H4 (cell line): ENCODE measurements at regions not wholly inside any gene's neighbourhood (a gene's known extent, or its start where the extent isn't known, plus 50 kb on each side); places are given as distances from the start of the nearest gene placed in this dataset.
"Not testable (repeated sequence)": the region's sequence is repeated elsewhere in the genome, so short reads cannot be mapped to it uniquely, and the experiment has no call there.

Source experiments
- DNase-seq: peaks from one replicate; pipeline ENCODE4 v3.0.0-alpha.2; 2015; ENCODE audit warnings: low spot score

DNA sequence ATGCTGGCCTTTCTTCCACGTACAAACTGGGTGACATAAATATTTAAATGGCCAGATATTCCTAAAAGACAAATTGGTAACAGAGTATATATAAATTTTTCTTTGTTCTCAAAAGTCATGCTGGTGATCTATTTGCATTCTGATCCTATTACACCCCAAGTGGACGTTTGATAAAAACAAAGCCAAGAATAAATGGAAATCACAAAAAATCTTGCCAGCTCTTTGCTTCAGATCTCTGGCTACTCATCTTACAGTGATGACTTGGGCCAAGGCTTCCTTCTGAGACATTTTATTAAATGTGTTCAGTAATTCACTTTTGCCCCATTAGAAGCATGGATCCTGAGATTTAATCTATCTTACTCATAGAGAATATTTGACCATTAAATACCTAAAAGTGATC, 444.3 kb upstream of the PIK3R1 start:
- no peak for DNase-seq

DNA sequence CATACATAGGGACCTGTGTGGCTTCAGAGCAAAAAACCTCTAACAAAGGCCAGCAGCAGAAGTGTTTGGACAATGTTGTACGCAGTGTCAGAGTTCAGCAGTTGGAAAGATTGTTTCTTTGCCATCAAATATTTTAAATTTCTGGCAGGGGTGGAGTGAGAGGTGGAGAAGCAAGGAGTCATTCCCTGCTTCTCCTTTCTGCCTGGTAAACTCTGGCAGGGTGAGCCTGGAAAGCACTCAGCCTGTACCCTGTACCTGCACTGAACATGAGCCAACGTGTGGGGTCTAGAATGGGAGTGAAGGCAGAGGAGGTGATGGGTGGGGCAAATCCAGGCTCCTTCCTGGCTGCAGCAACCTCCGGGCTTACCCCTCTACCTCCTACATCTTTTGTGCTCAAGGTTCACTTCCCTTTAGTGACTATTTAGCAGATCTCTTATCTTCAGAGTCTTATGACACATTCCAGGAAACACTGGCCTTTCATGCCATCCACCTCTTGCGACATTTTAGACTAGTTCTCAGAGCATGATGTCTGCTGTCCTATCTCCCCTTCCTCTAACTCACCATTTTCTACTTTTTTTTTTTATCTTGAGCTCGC, 445.0 kb upstream of the PIK3R1 start:
- DNase-seq, result peak; percentile 15

GRCh38 chr5:67765697-67766096, 449.9 kb upstream of the PIK3R1 start:
- no peak for DNase-seq

- not testable (repeated sequence) for DNase-seq
Measured at GRCh38 chr5:67757771-67758170, 457.8 kb upstream of the PIK3R1 start.

DNA sequence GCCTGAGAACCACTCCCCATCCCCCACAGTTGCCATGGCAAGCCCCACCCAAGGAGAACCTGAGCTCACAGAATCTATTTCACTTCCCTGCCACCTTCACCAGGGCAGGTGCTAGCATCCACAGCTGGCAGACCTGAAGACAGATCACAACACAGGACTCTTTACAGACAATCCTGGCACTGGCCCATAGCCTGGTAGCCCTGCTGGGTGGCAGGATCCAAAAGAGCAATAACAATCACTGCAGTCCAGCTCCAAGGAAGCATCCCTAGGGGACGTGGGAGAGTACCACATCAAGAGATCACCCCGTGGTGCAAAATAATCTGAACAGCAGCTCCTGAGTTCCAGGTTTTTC, 463.2 kb upstream of the PIK3R1 start:
- no peak for DNase-seq

- DNase-seq, result no peak
Measured at GRCh38 chr5:67748165-67748690, 467.3 kb upstream of the PIK3R1 start.

DNA sequence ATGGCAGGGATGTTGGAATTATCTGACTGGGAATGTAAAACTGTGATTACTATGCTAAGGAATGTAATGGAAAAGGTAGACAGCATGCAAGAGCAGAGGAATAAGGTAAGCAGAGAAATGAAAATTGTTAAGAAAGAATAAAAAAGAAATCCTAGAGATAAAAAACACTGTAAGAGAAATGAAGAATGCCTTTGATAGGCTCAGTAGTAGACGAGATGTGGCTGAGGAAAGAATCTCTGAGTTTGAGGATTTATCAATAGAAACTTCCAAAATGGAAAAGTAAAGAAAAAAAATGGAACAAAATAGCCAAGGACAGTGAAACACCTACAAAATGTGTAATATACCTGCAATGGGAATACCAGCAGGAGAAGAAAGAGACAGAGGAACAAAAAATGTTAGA, 468.5 kb upstream of the PIK3R1 start:
- DNase-seq, result no peak

DNA sequence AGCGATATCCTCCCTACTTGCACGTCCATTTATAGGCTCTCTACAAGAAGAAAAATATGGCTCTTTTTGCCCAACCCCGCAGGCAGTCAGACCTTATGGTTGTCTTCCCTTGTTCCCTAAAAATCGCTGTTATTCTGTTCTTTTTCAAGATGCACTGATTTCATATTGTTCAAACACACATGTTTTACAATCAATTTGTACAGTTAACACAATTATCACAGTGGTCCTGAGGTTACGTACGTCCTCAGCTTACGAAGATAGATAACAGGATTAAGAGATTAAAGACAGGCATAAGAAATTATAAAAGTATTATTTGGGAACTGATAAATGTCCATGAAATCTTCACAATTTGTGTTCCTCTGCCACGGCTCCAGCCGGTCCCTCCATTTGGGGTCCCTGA, 468.9 kb upstream of the PIK3R1 start:
- not testable (repeated sequence) for DNase-seq

GRCh38 chr5:67746103-67746502, 469.5 kb upstream of the PIK3R1 start:
- no peak for DNase-seq

DNA sequence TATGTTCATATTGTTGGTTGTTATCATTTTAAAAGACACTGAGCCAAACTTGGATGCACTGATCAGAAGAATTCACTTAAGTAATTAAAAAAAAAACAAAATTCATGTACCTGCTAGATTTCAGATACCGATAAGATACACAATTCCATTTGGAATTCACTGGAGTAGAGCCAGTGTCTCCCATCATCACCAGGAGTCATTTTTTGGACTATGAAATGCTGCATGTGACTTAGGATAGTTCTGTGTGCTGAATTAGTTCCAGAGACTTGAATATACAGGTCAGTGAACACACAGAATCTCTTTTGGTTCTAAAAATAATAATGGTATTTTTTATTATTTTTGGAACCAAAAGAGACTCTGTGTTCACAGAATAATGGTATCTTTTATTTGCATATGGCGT, 482.6 kb upstream of the PIK3R1 start:
- DNase-seq, result no peak

GRCh38 chr5:67732471-67732870, 483.1 kb upstream of the PIK3R1 start:
- DNase-seq, result no peak

- no peak for DNase-seq
Measured at GRCh38 chr5:67731886-67732285, 483.7 kb upstream of the PIK3R1 start.

DNA sequence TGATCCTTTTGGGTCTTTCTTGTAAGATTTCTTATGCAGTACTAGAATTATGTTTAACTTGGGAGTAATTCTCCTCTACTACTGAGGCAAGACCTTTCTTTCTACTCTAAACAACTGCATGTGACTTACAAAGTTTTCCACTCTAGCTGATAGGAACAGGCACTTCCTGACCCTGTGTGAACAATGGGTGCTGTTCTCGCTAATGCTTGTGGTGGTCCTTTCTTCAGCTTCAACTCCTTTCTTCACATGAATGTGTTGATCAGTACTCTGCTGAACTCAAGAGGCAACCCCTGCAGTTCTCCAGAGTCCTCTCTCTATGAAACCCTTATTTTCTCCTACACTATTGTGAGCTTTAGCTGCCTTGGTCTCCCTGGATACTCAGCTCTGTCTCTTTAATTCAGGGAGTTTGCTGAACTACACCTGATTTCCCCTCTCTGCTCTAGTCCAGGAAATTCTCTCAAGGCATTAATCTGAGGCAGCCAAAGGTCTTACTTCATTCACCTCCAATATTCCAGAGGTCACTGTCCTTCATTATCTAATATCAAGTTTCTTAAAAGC, 484.6 kb upstream of the PIK3R1 start:
- DNase-seq, result no peak

GRCh38 chr5:67728326-67728890, 487.1 kb upstream of the PIK3R1 start:
- no peak for DNase-seq

DNA sequence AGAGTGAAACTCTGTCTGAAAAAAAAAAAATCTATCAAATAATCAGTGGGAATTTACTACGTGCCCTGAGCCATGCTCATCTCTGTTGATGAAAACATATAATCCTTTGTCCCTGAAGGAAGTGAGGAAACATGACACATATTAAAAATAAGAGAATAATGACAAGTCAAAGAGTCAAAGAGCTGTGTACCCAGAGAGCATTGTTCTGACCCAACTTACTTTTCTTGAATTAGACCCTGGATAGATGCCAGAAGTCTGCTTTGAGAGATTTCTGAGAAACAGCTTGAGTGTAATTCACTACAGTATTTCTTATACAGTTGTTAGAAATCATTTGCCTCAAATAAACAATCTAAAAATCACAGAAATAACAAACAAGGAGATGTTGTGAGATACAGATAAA, 490.0 kb upstream of the PIK3R1 start:
- DNase-seq, result no peak

GRCh38 chr5:67724412-67725135, 491.0 kb upstream of the PIK3R1 start:
- DNase-seq, result no peak

DNA sequence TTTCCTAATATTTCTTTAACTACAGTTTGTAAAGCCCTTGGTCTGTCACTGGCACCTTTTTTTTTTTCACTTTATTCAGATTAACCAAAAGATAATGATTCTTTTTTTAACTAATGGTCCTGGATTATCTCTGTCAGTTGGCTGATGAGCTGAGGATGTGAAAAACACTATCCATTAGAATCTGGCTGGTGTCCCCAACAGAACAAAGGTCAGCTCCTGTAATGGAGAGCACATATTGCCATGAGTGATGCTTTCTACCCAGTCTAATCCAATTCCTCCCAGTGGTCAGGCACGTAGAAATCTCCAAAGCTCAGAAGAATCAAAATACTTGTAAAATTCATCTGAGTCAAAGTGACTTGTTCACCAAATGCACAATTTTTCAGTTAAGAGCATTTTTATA, 491.7 kb upstream of the PIK3R1 start:
- DNase-seq, result no peak

DNA sequence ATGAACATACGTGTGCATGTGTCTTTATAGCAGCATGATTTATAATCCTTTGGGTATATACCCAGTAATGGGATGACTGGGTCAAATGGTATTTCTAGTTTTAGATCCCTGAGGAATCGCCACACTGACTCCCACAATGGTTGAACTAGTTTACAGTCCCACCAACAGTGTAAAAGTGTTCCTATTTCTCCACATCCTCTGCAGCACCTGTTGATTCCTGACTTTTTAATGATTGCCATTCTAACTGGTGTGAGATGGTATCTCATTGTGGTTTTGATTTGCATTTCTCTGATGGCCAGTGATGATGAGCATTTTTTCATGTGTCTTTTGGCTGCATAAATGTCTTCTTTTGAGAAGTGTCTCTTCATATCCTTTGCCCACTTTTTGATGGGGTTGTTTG, 493.0 kb upstream of the PIK3R1 start:
- DNase-seq, result not testable (repeated sequence)

- DNase-seq, result no peak
Measured at GRCh38 chr5:67720162-67720772, 495.3 kb upstream of the PIK3R1 start.

- no peak for DNase-seq
Measured at GRCh38 chr5:67702008-67702407, 505.4 kb upstream of the CD180 start.

DNA sequence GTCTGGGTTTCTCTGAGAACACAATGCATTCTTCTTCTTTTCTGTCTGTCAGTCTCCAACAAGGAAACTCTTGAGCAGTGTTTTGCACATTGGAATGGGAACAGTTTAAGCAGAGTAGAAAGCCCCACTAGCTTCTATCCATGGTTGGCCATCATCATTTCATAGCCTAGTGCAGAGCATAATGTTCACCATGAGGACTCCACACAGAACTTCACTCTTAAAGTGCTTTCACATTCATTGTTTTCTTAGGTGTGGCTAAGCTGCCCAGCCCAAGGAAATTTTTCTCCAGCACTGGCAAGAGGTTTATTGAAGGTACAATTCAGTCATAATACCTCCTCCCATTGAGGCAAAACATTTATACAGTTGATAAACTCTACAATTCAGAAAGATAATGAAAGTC, 503.0 kb upstream of the CD180 start:
- DNase-seq, result no peak

- no peak for DNase-seq
Measured at GRCh38 chr5:67696446-67696845, 499.8 kb upstream of the CD180 start.

DNA sequence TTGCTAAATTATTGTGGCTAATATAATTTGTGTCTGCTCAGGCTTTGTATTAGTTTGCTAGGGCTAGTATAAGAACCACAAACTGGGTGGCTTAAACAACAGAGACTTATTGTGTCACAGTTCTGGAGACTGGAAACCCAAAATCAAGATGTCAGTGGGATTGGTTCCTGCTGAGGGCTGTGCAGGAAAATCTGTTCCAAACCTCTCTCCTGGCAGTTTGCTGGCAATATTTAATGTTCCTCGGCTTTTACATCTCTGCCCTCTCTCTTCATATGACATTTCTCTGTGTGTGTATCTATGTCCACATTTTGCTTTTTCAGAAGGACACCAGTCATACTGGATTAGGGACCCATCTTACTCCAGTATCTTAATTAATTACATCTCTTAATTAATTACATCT, 498.8 kb upstream of the CD180 start:
- no peak for DNase-seq
